Astrocyte of the hippocampus (primary cell): ENCODE measurements at regions not wholly inside any gene's neighbourhood (a gene's known extent, or its start where the extent isn't known, plus 50 kb on each side); places are given as distances from the start of the nearest gene placed in this dataset.
"Not testable (repeated sequence)": the region's sequence is repeated elsewhere in the genome, so short reads cannot be mapped to it uniquely, and the experiment has no call there.

Source experiments
- DNase-seq: peaks from one replicate; pipeline ENCODE4 v3.0.0; 2011; ENCODE audit warnings: low read depth, low spot score

DNA sequence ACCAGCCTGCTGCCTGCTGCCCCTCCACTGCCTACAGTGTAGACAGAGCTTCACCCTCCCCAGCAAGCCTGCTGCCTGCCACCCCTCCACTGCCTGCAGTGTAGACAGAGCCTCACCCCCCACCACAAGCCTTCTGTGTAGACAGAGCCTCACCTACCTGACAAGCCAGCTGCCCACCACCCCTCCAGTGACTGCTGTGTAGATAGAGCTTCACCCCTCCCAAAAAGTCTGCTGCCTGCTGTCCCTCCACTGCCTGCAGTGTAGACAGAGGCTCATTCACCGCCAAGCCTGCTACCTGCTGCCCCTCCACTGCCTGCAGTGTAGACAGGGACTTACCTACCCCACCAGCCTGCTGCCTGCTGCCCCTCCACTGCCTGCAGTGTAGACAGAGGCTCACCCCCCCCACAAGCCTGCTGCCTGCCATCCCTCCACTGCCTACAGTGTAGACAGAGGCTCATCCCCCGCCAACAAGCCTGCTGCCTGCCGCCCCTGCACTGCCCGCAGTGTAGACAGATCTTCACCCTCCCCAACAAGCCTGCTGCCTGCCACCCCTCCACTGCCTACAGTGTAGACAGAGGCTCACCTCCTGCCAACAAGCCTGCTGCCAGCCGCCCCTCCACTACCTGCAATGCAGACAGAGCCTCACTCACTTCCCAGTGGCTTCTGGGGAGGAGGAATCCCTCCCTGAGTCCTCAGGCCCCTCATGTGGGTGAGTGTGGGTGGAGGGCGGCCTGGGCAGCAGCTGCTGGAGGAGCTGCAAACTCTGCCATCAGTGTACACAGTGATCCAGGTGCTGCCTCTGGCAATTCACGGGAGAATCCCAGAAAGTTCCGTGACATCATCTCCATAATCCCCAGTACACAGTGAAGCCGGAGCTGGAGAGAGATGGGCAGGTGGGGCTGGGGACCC is 140.9 kb downstream of the DLL1 start:
- DNase-seq: no peak

DNA sequence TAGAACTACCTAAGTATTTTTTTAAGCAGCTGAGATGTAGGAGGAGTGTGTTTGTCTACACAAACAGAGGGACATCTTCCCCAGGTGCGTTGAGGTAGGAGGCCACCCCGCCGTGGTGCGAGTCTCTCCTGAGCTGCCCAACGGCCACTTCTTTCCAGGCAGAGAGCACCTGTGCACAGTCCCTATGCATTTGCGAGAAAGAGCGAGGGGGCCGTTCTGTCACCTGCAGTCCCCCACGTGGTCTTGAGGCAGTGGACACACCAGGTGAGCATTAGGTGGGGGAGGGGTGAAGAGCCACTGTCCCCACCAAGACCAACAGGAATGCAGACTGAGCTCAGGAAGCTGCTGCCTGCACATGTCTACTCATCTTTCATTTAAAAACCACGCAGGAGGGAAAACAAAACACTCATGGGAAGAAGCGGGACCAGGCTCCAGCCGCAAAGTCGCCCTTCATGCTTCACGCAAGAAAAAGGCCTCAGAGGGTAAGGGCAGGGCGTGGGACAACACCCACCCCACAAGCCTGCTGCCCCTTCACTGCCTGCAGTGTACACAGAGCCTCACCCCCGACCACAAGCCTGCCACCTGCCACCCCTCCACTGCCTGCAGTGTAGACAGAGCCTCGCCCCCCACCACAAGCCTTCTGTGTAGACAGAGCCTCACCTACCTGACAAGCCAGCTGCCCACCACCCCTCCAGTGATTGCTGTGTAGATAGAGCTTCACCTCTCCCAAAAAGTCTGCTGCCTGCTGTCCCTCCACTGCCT is 142.0 kb downstream of the DLL1 start:
- DNase-seq: no peak

DNA sequence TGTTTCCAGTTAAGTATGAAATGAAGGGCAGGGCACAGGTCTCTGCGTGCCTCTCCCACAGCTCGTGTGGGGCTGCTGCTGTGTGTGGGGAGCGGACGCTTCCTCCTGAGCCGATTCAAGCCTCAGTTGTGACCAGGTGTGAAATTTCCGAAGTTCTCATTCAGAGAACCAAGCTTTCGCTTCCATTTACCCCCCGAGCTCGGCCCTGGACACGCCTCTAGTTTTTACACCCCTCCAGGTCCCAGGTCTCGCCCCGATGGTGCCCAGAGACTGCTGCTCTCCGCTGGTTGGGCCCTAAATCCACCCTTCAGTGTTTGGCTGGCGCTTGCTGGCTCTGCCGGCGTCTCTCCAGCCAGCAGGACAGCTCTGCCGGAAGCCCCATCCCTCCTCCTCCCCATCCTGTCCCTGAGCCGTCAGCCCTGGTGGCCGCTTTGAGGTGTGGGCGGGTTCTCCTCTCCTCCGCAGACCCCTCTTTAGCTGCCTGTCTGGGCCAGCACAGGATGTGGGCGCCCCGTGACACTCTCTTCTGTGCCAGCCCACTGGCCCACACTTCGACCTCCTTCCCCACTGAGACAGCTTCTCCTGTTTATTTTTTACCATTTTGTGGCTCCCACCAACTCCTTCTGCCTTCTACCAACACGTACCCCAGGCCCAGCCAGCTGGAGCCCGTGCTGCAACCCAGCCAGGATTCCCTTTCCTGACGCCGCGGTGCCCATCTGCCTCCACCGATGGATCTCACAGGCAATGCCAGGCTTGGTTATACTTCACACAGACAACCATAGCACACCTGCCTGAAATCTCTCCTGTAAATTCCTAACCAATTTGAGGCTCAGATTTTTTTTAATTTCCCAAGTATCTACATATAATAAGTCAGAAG is 142.8 kb downstream of the DLL1 start:
- no peak for DNase-seq

DNA sequence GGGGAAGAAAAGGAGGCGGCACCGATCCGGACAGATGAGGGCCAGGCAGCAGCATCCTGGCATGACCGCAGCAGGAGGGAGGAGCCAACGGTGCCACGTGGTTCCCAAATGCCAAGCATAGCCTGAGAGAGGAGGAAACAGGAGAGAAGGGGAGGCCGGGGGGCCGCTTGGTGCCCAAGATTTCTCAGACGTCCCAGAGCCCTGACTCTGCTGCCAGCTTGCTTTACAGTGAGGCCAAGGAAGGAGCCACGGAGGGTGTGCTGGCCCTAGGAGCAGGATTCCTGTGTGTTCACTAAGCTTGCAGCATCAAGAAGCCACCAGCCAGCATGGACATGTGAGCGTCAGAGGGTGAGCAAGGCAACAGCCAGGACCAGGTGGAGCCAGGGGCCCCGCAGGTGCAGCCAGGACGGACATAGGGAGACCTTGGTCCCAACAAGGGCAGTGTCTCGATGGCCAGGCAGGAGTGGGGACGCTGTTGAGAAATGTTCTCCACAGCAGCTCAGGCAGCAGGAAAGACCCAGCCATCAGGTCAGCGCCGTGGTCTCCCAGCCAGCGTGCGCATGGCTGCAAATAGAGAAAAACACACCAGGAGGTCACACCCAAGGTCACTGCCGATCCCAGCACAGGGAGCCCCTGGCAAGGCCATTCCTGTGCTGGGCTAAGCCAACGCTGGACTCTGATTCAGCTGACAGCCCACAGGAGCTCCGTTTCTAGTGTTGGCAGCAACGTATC is 143.7 kb downstream of the DLL1 start:
- no peak for DNase-seq

DNA sequence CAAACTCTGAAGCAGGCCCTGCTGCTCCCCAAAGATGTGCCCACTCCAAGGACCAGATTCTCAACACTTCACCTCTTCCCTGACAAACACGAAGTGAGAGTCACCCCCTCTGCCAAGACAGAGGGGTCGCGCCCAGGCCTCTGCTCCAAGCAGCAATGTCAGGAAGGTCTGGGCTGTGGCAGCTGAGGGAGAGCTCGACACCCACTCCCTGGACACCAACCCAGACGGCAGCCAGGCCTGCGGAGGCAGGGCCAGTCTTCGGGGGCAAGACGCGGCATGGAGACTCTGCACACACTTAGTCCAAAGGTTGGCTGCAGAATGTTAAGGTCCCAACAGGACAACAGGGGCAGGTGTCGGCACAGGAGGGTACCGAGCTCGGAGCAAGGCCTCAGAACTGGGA is 144.2 kb downstream of the DLL1 start:
- DNase-seq: no peak

DNA sequence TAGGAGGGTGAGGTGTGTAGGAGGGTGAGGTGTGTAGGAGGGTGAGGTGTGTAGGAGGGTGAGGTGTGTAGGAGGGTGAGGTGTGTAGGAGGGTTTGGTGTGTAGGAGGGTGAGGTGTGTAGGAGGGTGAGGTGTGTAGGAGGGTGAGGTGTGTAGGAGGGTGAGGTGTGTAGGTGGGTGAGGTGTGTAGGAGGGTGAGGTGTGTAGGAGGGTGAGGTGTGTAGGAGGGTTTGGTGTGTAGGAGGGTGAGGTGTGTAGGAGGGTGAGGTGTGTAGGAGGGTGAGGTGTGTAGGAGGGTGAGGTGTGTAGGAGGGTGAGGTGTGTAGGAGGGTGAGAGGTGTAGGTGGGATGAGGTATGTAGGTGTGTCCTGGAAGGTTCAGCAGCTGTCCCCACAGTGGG is 144.7 kb downstream of the DLL1 start:
- not testable (repeated sequence) for DNase-seq

DNA sequence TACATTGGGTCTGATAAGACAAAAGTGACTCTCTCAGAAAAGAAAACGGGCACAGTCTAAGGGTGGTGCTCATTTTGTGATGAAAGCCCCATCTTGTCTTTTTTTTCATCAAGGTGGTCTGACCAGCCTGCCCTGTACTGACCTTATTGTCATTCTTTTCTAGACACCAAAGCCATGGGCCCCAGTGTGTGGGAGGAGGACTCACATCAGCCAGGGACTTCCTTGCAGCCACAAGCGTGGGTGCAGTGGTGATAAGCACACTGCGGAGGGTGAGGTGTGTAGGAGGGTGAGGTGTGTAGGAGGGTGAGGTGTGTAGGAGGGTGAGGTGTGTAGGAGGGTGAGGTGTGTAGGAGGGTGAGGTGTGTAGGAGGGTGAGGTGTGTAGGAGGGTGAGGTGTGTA is 145.2 kb downstream of the DLL1 start:
- not testable (repeated sequence) for DNase-seq

DNA sequence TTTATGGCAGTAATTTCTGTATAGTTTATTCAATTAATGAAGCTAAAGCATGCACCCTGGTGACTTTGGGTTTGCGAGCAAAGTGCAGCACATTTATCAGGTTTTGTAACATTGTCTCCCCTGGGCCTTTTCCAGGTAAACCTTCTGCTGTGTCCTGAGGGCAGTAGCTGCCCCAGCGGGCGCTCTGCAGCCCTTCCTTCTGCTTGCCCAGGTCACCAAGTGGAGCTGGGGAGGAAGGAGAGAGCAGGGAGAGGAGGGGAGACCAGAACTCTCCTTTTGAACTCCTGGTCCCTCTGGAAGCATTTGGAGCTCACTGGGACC is 145.6 kb downstream of the DLL1 start:
- no peak for DNase-seq

DNA sequence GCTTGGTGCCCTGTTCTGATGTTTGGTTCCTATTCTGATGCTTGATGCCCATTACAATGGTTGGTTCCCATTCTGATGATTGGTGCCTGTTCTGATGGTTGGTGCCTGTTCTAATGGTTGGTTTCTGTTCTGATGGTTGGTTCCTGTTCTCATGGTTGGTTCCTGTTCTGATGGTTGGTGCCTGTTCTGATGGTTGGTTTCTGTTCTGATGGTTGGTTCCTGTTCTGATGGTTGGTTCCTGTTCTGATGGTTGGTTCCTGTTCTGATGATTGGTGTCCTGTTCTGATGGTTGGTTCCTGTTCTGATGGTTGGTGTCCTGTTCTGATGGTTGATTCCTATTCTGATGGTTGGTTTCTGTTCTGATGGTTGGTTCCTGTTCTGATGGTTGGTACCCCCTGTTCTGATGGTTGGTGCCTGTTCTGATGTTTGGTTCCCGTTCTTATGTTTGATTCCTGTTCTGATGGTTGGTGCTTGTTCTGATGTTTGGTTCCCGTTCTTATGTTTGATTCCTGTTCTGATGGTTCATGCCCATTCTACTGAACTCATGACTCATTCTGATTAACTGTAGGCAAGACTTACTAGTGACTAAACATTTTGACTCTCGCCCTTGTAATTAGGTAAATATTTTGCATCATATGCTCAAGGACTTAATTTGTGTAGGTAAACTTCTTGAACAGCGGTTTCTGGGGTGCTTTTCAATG is 146.2 kb downstream of the DLL1 start:
- no peak for DNase-seq

DNA sequence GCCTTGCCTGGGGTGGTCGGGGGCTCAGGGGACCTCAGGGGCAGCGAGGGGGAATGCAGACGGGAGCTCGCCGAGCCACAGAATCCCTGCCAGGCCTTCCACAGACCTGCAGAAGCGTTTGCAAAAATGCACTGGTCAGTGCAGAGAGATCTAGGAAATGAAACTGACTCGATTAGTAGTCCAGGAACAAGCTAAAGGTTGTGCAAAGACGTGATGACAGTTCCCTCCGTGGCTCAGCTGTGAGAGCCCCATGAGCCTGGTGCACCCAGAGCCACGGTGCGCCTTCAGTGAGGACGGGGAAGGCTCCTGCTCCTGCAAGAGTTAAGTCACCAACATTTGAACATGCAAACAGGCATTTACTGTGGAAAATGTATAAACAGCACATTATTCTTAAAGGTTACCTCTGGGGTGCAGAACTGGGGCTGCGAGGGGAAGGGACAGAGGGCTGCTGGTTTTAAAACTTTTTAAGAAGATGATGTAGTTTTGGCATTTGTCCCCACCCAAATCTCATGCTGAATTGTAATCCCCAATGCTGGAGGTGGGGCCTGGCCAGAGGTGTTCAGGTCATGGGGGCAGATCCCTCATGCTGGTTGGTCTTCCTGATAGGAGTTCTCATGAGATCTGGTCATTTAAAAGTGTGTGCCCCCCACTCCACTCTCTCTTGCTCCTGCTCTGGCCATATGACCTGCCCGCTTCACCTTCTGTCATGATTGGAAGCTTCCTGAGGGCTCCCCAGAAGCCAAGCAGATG is 147.3 kb downstream of the DLL1 start:
- no peak for DNase-seq

DNA sequence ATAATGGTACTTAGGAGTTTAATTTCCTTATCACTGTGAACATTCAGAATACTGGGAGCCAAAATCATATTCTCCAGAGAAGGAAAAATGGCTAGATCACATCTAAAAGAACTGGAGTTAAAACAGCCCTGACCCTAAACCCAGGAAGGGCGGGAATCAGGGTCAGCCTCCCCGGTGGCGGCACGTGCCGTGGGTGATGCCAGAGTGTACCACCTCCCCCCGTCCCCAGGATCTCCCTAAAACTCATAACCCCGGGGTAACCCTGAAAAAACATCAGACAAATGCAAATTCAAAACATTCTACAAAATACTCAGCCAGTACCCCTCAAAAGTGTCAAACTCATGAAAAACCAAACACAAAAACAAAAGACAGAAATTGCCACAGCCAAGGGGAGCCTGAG is 148.3 kb downstream of the DLL1 start:
- DNase-seq: no peak

DNA sequence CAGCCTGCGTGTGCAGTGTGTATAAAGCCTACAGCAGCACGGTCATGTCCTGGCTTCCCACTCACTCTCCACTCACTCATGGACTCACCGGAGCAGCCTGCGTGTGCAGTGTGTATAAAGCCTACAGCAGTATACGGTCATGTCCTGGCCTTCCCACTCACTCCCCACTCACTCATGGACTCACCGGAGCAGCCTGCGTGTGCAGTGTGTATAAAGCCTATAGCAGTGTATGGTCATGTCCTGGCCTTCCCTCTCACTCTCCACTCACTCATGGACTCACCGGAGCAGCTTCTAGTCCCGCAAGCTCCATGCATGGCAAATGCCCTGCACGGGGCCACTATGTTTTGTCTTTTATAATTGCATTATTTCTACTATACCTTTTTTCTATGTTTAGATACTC is 149.8 kb downstream of the DLL1 start:
- DNase-seq: not testable (repeated sequence)

DNA sequence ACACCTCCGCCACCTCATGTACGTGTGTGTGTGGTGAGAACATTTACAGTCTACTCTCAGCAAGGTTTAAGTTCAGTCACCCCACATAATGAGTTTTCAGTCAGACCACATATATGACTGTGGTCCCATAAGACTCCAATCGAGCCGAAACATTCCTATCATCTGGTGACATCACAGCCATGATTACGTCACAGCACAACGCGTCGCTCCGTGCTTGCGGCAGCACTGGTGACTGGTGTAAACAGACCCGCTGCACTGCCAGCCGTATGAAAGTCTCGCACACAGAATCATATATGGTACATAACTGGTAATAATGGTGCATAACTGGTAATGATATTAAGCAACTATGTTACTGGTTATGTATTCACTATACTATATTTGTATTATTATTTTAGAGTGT is 150.7 kb downstream of the DLL1 start:
- DNase-seq: no peak

DNA sequence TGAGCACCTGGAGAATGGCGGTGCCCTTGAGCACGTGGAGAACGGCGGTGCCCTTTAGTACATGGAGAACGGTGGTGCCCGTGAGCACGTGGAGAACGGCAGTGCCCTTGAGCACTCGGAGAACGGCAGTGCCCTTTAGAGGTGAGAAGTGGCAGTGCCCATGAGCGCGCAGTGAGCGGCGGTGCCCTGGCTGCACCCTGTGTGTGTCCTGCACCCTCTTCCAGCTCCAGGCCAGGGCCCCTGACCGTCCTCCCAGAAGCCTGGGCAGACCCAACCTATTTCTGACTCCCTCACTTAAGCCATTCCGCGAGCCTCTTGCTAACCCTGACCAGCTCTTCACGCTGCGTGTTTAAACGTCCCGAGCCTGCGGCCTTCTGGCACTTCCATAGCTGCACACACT is 151.3 kb downstream of the DLL1 start:
- no peak for DNase-seq

DNA sequence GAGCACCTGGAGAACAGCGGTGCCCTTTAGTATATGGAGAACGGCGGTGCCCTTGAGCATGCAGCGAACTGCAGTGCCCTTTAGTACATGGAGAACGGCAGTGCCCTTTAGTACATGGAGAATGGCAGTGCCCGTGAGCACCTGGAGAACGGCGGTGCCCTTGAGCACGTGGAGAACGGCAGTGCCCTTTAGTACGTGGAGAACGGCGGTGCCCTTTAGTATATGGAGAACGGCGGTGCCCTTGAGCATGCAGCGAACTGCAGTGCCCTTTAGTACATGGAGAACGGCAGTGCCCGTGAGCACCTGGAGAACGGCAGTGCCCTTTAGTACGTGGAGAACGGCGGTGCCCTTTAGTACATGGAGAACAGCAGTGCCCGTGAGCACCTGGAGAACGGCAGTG is 151.8 kb downstream of the DLL1 start:
- not testable (repeated sequence) for DNase-seq

DNA sequence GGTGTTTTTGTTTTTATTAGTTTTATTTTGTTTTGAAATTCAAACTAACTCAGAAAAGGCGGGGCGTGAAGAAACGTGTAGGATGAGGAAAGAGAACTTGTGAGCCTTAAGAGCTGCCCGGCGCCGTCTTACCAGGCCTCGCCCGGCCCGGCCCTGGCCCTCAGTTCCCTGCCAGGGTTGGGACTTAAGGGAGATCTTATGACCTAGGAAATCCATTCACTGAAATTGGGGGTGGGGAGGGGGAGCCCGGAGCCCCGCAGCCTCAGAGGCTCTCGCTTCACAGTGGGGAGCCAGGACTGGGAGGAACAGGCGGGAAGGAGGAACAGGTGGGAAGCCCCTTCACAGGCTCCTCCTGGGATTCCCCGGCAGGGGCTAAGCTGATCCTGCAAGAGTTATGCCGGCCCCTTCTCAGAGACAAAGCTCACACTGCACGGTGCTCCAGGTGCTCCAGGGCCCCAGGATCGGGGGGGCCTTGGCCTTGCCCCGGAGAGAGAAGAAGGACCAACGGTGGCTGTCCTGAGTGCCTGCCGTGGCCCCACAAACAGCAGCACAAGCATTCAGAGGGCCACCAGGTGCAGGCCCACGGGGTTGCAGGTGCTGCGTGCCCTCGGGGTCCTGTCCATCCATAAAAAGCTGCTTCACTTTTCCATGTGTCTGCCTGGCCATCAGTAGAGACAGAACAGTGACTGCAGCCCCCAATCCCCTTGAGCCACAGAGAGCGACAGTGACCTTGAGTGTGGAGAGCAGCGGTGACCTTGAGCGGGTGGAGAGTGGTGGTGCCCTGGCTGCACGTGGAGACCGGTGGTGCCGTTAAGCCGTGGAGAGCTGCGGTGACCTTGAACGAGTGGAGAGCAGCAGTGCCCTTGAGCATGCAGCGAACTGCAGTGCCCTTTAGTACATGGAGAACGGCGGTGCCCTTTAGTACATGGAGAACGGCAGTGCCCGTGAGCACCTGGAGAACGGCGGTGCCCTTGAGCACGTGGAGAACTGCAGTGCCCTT is 152.7 kb downstream of the DLL1 start:
- no peak for DNase-seq

DNA sequence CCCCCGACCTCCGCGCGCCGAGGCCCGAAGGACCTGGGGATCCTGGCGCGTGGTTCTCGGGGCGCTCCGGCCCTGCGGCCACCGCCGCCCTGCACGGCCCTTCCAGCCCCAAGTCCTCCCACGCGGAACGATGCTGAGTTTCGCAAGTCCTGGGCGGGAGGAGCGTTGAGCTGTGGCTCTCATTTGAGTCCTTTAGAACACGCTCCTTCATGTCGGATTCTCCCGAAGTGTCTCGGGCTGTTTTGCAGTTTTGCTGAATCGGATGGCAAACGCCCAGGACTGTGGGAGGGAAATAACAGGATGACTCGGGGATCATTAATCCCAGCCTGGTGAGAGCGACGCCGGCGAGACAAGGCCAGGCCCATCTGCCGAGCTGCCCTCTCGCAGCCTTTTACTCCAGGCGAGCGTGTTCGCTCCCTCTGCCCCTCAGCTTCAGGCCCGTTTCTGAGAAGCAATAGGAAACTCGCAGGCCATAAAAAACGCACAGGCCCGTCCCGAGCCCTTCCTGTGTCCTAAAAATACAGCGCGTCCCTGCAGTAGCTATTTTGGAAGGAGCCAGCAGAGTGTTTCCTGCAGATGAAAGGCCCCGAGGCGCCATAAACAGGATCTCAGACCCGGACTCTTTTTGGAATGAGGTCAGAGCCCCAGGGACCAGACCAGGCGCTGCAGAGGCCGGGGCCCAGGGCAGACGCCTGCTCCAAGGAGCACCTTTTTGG is 153.5 kb downstream of the DLL1 start:
- DNase-seq: no peak

DNA sequence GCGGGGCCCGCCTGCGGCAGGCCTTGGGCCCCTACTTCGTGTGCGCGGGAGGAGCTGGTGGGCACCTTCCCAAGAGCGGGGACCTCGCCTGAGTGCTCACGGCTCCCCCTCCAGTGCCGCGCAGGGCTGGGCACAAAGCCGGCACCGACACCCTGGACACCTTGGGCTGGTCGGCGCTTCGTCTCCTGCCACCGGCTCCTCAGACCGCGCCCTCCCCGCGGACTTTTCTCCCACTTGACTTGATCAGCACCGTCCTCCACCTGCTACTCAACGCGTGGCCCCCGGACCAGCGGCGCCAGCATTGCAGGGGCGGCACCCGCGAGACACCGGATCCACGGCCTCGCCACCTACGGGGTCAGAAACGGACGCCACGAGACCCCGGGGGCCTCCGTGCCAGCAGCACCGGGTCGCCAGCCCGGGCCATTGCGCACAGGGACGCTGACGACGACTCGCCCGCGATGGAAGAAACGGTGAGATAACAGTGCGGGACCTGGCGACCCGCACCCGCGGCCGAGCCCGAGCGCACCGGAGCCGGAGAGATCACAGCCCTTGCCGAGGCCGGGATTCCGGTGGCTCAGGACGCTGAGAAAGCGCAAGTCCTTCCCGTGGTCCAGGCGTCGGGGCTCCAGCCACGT is 154.2 kb downstream of the DLL1 start:
- DNase-seq: no peak
